WTC11 (cell line): ENCODE measurements at regions not wholly inside any gene's neighbourhood (a gene's known extent, or its start where the extent isn't known, plus 50 kb on each side); places are given as distances from the start of the nearest gene placed in this dataset.

Source experiments
- HMGA2 ChIP-seq: fragments of 250-450 bp; sonication (Bioruptor Pico); IDR thresholded peaks from 2 replicates; pipeline ENCODE4 v1.4.0; 2021; ENCODE audit warnings: mild to moderate bottlenecking, moderate library complexity
- NFE2L1 ChIP-seq: sonication (generic); formaldehyde crosslinking; IDR thresholded peaks from 2 replicates; pipeline ENCODE4 v1.8.1; 2023; ENCODE audit warnings: missing genetic modification reagents
- NR1H2 ChIP-seq: sonication (generic); formaldehyde crosslinking; IDR thresholded peaks from 2 replicates; pipeline ENCODE4 v1.9.0; 2021; ENCODE audit warnings: mild to moderate bottlenecking, moderate library complexity, missing genetic modification reagents
- TF ChIP-seq, protein P1 (sequence below): fragments of 200-600 bp; IDR thresholded peaks from 2 replicates; pipeline ENCODE4 v1.8.0; 2022; ENCODE audit warnings: antibody characterized with exemption

DNA sequence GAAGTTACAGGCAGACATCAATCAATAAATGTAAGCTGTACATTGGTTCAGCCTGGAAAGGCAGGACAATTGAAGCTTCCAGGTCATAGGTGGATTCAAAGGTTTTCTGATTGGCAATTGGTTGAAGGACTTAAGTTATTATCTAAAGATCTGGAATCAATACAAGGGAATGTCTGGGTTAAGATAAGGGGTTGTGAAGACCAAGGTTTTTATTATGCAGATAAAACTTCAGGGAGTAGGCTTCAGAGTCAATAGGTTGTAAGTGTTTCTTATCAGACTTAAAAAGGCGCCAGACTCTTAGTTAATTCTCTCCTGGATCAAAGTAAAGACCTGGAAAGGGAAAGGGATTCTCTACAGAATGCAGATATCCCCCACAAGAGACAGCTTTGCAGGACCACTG, 935.4 kb downstream of the TBC1D22A start:
- TF ChIP-seq HMGA2 (CRISPR knock-in tag) (no peak), NR1H2 (CRISPR knock-in tag) (no peak), NFE2L1 (CRISPR knock-in tag) (no peak)
- TF ChIP-seq, protein P1, sequence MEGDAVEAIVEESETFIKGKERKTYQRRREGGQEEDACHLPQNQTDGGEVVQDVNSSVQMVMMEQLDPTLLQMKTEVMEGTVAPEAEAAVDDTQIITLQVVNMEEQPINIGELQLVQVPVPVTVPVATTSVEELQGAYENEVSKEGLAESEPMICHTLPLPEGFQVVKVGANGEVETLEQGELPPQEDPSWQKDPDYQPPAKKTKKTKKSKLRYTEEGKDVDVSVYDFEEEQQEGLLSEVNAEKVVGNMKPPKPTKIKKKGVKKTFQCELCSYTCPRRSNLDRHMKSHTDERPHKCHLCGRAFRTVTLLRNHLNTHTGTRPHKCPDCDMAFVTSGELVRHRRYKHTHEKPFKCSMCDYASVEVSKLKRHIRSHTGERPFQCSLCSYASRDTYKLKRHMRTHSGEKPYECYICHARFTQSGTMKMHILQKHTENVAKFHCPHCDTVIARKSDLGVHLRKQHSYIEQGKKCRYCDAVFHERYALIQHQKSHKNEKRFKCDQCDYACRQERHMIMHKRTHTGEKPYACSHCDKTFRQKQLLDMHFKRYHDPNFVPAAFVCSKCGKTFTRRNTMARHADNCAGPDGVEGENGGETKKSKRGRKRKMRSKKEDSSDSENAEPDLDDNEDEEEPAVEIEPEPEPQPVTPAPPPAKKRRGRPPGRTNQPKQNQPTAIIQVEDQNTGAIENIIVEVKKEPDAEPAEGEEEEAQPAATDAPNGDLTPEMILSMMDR: no peak
